NOMO-1 (cell line): ENCODE measurements at regions not wholly inside any gene's neighbourhood (a gene's known extent, or its start where the extent isn't known, plus 50 kb on each side); places are given as distances from the start of the nearest gene placed in this dataset.
"Not testable (repeated sequence)": the region's sequence is repeated elsewhere in the genome, so short reads cannot be mapped to it uniquely, and the experiment has no call there.

ENCODE experiments used
- DNase-seq, 2 experiments: peaks; one replicate each; lab custom pipeline; 2025; ENCODE audit not compliant: unreplicated experiment in 2 of 2; lab: John Stamatoyannopoulos, UW

GRCh38 chr6:115873901-115874300 is 186.8 kb downstream of the FRK start:
- no peak for DNase-seq

GRCh38 chr6:115870464-115870863 is 190.2 kb downstream of the FRK start:
- no peak for DNase-seq

GRCh38 chr6:115865914-115866313 is 194.8 kb downstream of the FRK start:
- no peak for DNase-seq

- DNase-seq, result no peak
These were observed 197.5 kb downstream of the FRK start for GRCh38 chr6:115863211-115863610.

- not testable (repeated sequence) for DNase-seq
These were observed 199.0 kb downstream of the FRK start for GRCh38 chr6:115861658-115862057.

GRCh38 chr6:115859577-115859976 is 201.1 kb downstream of the FRK start:
- not testable (repeated sequence) for DNase-seq

- DNase-seq, result no peak
These were observed 205.6 kb downstream of the FRK start for GRCh38 chr6:115854866-115855665.

GRCh38 chr6:115847671-115848070 is 213.0 kb downstream of the FRK start:
- no peak for DNase-seq

GRCh38 chr6:115843945-115844344 is 216.7 kb downstream of the FRK start:
- DNase-seq, result no peak

GRCh38 chr6:115842338-115842737 is 218.4 kb downstream of the FRK start:
- no peak for DNase-seq

GRCh38 chr6:115839583-115840181 is 221.0 kb downstream of the FRK start:
- no peak for DNase-seq

GRCh38 chr6:115838763-115839401 is 221.8 kb downstream of the FRK start:
- DNase-seq, result no peak

GRCh38 chr6:115838216-115838615 is 222.5 kb downstream of the FRK start:
- no peak for DNase-seq

GRCh38 chr6:115836374-115836773 is 224.3 kb downstream of the FRK start:
- DNase-seq, result not testable (repeated sequence)

- DNase-seq, result no peak
These were observed 225.4 kb downstream of the FRK start for GRCh38 chr6:115835314-115835713.

GRCh38 chr6:115834542-115834941 is 226.1 kb downstream of the FRK start:
- DNase-seq, result not testable (repeated sequence)

- DNase-seq, result no peak
These were observed 227.9 kb downstream of the FRK start for GRCh38 chr6:115832786-115833185.

GRCh38 chr6:115832186-115832585 is 228.5 kb downstream of the FRK start:
- DNase-seq, result no peak

GRCh38 chr6:115830895-115831294 is 229.8 kb downstream of the FRK start:
- DNase-seq, result no peak

- no peak for DNase-seq
These were observed 238.9 kb downstream of the FRK start for GRCh38 chr6:115821798-115822197.

GRCh38 chr6:115819506-115819905 is 241.2 kb downstream of the FRK start:
- no peak for DNase-seq

- DNase-seq, result no peak
These were observed 243.5 kb downstream of the FRK start for GRCh38 chr6:115817161-115817560.
